ENCODE measurements at regions not wholly inside any gene's neighbourhood (a gene's known extent, or its start where the extent isn't known, plus 50 kb on each side); places are given as distances from the start of the nearest gene placed in this dataset.

DNA sequence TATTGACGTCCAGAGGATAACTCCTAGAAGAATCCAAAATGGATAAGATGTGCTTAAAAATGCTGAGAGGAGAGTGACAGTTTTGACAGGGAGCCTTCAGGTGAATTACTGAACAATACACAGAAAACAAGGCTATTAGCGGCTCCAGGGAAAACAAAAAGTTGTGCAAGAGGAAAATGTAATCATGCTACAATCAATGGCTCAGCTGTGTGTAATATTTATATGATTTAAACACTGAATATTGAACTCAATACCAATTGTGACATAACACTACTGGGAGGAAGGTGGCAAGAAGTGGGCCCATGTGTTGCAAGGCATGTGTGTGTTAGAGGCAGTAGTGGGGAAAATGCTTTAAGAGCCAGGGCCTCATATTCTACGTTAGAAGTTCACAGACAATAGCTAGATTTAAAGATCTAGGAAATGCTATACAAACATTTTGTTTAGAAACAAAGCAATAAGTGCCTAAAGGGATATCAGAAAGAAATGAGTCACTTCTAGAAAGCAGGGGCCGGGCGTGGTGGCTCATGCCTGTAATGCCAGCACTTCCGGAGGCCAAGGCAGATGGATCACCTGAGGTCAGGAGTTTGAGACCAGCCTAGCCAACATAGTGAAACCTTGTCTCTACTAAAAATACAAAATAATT, 253.2 kb upstream of the IRX5 start:
- DNase-seq (ENCODE audit: low spot score) = no peak

DNA sequence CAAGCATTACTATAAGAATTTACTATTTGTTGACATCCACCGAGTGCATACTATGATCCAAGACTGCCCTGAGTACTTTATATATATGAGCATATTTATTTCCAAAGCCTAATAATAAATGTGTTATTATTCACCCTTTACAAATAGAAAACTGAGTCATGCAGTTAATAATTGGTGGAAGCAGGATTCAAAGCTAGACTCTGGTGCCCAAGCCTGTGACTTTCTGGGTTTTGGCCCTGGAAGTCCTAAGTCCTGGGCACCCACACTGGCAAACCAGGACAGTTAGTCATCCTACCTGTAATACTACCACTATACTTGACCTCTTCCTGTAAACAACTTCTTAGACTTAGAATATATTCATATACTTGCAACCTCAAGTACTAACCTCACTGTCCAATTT, 257.4 kb upstream of the IRX5 start:
- DNase-seq (ENCODE audit: low spot score) = no peak

DNA sequence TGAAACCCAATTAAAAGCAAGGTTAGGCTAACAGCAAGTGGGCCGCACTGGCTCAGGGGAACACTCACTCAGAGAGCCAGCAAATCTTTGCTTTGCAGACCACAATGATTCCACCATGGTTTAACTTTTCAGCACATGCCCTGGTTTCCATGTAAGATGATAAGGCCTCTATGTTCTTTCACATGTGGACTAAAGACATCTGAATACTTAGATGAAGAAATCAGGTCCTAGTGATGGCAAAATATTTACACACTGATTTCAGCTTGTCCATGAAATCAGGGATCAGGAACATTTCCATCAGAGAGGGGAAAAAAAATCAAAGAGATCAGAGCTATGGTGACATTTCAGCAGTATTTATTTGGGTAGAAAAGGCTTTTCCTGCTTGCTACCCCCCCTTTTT, 258.2 kb upstream of the IRX5 start:
- no peak for DNase-seq (ENCODE audit: low spot score)

DNA sequence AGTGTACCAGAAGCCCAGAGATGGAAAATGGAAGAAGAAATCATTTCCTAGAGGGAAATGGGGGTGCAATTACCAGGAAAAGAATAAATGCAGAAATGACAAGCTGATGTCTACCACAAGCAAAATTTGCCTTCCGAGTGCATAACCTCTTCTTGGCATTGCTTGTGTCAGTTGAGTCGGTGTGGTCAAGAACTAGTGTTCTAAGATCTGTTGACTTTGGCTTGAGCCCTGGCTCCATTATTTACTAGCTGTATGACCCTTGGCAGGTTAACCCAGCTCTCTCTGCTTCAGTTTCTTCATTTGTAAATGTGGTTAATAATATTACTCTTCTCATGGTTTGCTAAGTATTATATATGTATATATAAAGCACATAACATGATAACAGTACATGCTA, 273.0 kb upstream of the IRX5 start:
- no peak for DNase-seq (ENCODE audit: low spot score)

DNA sequence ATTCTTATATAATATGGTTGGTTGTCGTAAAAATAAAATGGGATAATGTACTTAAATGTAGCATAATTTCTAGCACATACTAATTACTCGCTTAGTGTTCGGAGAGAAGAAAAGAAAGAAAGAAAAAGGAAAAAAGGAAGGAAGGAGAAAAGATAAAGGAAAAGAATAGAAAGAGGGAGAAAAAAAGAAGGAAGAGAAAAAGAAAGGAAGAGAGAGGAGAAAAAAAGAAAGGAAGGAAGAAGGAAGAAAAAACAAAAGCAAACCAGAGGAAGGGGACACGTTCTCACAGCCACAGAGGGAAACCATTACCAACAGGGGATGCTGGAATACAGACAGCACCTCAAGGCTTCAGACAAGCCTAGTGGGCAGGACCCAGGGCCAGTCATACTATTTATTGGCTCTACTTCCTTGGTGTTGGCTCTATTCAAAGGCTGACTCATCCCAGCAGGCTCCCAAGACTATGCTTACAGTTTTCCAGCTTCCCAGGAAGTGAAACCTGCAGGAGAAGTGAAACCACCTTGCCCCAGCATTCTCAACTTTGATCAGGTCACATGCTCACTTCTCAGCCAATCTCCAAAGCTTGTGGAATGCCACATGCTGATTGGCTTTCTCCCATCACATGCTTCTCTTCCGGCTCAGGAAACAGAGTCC, 273.5 kb upstream of the IRX5 start:
- DNase-seq (ENCODE audit: low spot score) = no peak

GRCh38 chr16:54655121-54655590, 275.5 kb upstream of the IRX5 start:
- DNase-seq (ENCODE audit: low spot score) = no peak

DNA sequence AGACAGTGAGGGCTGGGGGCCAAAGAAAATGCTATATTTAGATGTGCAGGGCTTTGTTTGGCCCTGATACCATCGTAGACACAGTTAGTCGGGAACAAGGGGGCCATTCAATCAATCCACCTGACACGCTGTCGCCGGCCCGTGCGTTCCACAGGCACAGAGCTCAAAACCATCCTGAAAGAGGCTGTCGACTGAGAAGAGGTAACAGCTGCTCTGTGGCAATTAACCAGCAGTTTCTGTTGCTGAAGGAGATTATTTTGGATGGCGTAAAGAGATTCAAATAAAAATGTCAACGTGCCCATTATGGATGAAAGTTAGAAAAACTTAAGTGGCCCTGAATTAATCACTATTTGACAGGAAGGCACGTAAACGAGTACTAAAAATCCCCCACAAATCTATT, 276.2 kb upstream of the IRX5 start:
- DNase-seq (ENCODE audit: low spot score) = no peak

DNA sequence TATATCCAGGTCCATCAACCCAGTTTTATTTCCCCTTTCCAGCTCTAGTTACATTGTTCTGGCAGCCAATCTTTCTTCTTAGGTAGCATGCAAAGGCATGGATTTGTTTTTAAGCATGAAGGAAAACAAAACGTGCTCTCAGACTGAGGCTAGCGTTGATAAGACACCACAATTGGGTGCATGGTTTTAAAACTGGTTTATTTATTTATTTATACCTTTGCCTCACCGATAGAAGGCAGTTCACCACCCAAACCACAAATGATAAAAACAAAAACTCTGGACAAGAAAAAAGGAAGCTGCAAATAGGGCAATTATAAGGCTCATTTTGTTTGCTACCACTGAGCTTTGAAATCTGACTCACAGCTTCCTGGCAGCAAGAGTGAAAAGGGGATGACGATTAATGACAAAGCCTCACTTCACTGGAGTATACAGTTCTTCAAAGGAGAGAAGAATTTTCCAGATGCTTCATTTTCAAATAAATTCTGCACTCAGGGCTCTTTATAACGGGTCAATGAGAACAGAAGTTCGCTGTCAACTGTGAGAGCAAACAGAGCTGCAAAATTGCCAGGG, 278.4 kb upstream of the IRX5 start:
- no peak for DNase-seq (ENCODE audit: low spot score)

DNA sequence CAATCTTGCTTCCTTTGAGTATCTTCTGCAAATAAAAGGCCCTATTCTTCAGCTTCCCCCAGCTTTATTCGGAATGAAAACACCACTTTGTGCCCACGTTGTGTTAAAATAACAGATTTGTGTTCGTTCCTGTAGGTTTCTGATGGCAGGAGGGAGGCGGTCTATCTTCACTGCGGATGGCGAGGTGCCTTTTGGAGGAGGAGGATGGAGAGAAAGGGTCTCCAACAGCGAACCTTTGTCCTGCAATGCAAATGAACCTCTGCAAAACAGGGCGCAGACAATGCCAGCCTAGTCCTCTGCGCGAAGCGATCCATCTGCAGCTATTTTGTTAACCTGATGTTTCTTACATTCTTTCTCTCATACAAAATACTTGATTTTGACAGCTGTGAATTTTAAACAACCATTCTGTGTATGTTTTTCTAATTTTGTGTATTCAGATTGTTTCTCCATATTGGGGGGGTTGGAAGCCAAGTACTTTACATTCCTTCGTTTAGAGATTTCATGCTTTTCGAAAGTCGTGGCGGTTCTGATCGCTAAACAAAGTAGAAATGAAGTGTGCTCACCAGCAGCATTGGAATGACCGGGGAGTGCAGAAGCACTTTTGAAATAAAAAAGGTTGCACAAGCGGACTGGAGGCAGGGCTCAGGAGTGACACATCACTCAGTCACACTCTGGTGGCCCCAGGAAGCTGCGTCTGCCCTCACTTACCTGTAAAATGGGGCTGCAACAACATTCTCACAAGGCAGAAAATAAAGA, 279.0 kb upstream of the IRX5 start:
- DNase-seq (ENCODE audit: low spot score) = peak; percentile 55

- no peak for DNase-seq (ENCODE audit: low spot score)
Observed at GRCh38 chr16:54649876-54650275, 280.8 kb upstream of the IRX5 start.

- no peak for DNase-seq (ENCODE audit: low spot score)
Observed at GRCh38 chr16:54648575-54648974, 282.1 kb upstream of the IRX5 start.

DNA sequence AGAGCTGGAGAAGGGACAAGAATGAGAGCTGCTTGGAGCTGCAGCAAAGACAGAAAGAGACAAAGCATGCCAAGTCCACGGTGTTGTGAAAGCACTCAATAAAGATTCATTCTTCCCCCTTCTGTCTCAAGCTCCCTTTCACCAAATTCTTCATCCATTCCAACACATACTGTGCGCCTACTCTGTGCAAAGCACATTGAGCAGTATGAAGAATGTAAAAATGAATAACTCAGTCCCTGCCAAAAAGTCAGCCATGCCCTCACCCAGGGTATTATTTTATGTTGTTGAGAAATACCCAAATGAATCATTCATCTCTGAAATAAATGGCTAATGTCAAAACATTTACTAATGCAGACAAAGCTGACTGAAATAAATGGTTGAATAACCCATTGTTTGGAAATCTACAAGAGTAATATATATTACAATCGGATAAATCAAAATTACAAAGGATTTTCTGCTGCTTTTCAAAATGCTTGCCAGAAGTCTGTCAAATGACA, 282.9 kb upstream of the IRX5 start:
- no peak for DNase-seq (ENCODE audit: low spot score)

GRCh38 chr16:54647216-54647615, 283.4 kb upstream of the IRX5 start:
- DNase-seq (ENCODE audit: low spot score) = no peak

GRCh38 chr16:54645345-54645744, 285.3 kb upstream of the IRX5 start:
- DNase-seq (ENCODE audit: low spot score) = no peak

DNA sequence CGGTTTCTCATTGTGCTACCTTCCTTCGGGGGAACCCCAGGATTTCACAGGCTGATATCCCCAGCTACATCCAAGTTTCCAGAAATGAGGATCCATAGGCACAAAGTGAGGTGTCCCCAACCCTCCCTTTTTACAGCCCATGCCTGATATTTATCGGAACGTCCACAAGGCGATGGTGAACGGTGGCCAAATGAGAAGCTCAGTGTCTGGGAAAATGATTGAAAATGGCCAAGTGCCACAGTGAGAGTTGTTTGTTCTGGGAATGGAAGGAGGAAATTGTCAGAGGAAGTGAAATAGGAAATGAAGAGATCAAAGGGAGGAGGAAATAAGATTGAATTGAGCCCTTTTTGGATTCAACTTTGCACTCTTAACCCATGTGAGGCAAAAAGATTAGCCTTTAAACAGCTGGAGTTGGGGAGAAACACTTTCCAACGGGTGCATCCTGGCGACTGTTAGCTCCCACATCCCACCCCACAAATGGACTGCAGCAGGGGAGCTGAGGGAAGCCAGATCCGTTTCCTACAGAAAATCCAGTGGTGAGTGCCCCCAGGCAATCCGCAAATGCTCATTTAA, 294.4 kb upstream of the IRX5 start:
- DNase-seq (ENCODE audit: low spot score) = no peak

GRCh38 chr16:54633943-54634362, 296.7 kb upstream of the IRX5 start:
- DNase-seq (ENCODE audit: low spot score) = peak; percentile 41

- DNase-seq (ENCODE audit: low spot score) = no peak
Observed at GRCh38 chr16:54632322-54633220, 298.1 kb upstream of the IRX5 start.

- no peak for DNase-seq (ENCODE audit: low spot score)
Observed at GRCh38 chr16:54631782-54632181, 298.9 kb upstream of the IRX5 start.

- no peak for DNase-seq (ENCODE audit: low spot score)
Observed at GRCh38 chr16:54630284-54630967, 300.2 kb upstream of the IRX5 start.

DNA sequence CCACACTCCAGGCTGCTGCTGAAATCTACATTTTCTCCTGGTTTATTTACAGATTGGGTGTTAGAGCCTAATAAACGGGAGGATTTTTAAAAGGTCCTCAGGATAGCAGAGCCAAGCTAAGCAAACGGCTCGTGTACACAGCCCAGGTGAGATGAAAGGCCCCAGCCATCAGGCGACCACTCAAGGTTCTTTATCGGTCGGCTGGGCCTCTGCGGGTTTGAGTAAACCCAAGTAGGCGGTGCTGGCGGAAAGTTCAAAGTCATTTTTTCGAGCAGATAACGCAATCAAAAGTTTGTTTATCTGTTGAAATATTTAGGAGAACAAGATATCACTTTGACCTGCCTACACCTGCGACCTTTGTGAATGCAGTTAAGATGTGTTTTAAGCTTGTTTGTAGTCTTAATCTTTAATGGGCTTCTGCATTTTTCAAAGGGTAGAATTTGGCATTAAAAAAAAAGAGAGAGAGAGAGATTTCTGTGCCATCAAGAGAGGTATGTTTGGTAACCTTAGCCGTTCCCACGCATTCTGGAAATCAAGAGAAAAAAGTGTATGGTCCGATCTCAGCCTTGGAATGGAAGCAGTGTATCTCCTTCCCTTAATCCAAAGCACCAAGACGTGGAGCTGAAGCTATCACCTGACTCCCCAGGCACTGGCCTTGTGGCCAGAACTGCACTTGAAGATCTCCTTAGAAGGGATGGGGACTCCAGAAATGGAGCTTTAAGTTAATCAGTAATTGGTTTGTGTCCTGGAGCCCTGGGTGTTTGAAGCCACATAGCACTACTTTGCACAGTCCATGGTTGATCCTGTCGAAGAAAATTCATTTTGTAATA, 301.7 kb upstream of the IRX5 start:
- no peak for DNase-seq (ENCODE audit: low spot score)

All from globus pallidus (tissue), 1 donor.